A549 (cell line): ENCODE measurements at regions not wholly inside any gene's neighbourhood (a gene's known extent, or its start where the extent isn't known, plus 50 kb on each side); places are given as distances from the start of the nearest gene placed in this dataset.

ENCODE experiments used
- ATAC-seq, 2 experiments: fragments of 200-7000 bp in 1 of 2; fragments of >200 bp in 1 of 2; cut with Nextera tagmentation in 1 of 2; cut with Tn5 transposase in 1 of 2; 3 replicates each; pipeline versions ENCODE4 v1.8.0 to v1.9.1; 2018 to 2020; ENCODE audit warnings: mild to moderate bottlenecking in 1 of 2, moderate library complexity in 1 of 2
- CTCF ChIA-PET: fragments of 300-600 bp; sonication (Branson Sonifier 250); formaldehyde crosslinking; extraction: SDS; loops from one replicate; lab custom pipeline; 2021; ENCODE audit warnings: antibody characterized with exemption, inconsistent platforms; lab: Yijun Ruan, JAX
- POLR2A ChIA-PET: fragments of 350-600 bp; formaldehyde crosslinking; extraction: SDS; loops from one replicate; lab custom pipeline; 2021; ENCODE audit warnings: antibody characterized with exemption, inconsistent platforms; lab: Yijun Ruan, JAX
- DNase-seq, 2 experiments: peaks; one replicate each; pipeline versions ENCODE4 v3.0.0 to v3.0.0-alpha.2; 2011 to 2016; ENCODE audit warnings: low read depth in 1 of 2, low spot score in 1 of 2
- FAIRE-seq: peaks from 2 replicates; lab custom pipeline; 2011; peaks lifted over from hg19 to GRCh38; lab: Jason Lieb, UNC
- H3K27ac ChIP-seq, 2 experiments: fragments of >200 bp; sonication (Bioruptor Twin); formaldehyde crosslinking; 3 replicates each; pipeline ENCODE4 v1.5.1; 2016 to 2017
- H3K4me1 ChIP-seq: fragments of >200 bp; sonication (Bioruptor Twin); formaldehyde crosslinking; 3 replicates; pipeline ENCODE4 v1.6.1; 2016
- H3K4me2 ChIP-seq: fragments of >200 bp; sonication (Bioruptor Twin); formaldehyde crosslinking; 3 replicates; pipeline ENCODE4 v1.6.1; 2016
- H3K4me3 ChIP-seq: fragments of >200 bp; sonication (Bioruptor Twin); formaldehyde crosslinking; 3 replicates; pipeline ENCODE4 v1.5.1; 2016
- H3K9me3 ChIP-seq: fragments of >200 bp; sonication (Bioruptor Twin); formaldehyde crosslinking; 3 replicates; pipeline ENCODE4 v1.6.1; 2016
- CBX2 ChIP-seq: fragments of 200-600 bp; sonication (generic); IDR thresholded peaks from 2 replicates; pipeline ENCODE4 v1.6.1; 2016; ENCODE audit warnings: low read depth, mild to moderate bottlenecking, borderline replicate concordance
- CHD2 ChIP-seq: fragments of 150-350 bp; IDR thresholded peaks from 2 replicates; pipeline ENCODE4 v1.6.1; 2014; ENCODE audit warnings: low read length; ENCODE audit not compliant: partially characterized antibody
- CHD4 ChIP-seq: fragments of 200-600 bp; sonication (generic); IDR thresholded peaks from 2 replicates; pipeline ENCODE4 v1.6.1; 2016; ENCODE audit warnings: antibody characterized with exemption, mild to moderate bottlenecking, borderline replicate concordance
- CTCF ChIP-seq: fragments of >200 bp; sonication (Bioruptor Twin); formaldehyde crosslinking; IDR thresholded peaks from 3 replicates; pipeline ENCODE4 v1.5.1; 2016
- EP300 ChIP-seq, 2 experiments: fragments of >200 bp; sonication (Bioruptor Twin); formaldehyde crosslinking; IDR thresholded peaks; 2 replicates in 1 of 2; 3 replicates in 1 of 2; pipeline ENCODE4 v1.6.1; 2016 to 2017
- HDAC2 ChIP-seq: fragments of 200-600 bp; sonication (generic); IDR thresholded peaks from 2 replicates; pipeline ENCODE4 v1.6.1; 2016
- HMGXB4 ChIP-seq: fragments of 250-450 bp; sonication (Bioruptor Pico); IDR thresholded peaks from 2 replicates; pipeline ENCODE4 v1.5.0; 2021; ENCODE audit warnings: mild to moderate bottlenecking, moderate library complexity, borderline replicate concordance
- HOXA7 ChIP-seq: fragments of 250-450 bp; sonication (Bioruptor Pico); IDR thresholded peaks from 2 replicates; pipeline ENCODE4 v1.5.0; 2020; ENCODE audit warnings: mild to moderate bottlenecking, moderate library complexity
- POLR2A ChIP-seq: IDR thresholded peaks from 2 replicates; pipeline ENCODE4 v1.6.1; 2012; ENCODE audit warnings: mild to moderate bottlenecking, low read length
- RFX5 ChIP-seq: fragments of 450-650 bp; IDR thresholded peaks from 2 replicates; pipeline ENCODE4 v1.7.1; 2014; ENCODE audit warnings: antibody characterized with exemption, mild to moderate bottlenecking, moderate library complexity
- SREBF2 ChIP-seq: fragments of 450-650 bp; IDR thresholded peaks from 2 replicates; pipeline ENCODE4 v1.6.1; 2014; ENCODE audit warnings: mild to moderate bottlenecking, moderate library complexity
- USF2 ChIP-seq: fragments of 450-650 bp; IDR thresholded peaks from 2 replicates; pipeline ENCODE4 v1.6.1; 2014; ENCODE audit warnings: antibody characterized with exemption
- ZNF302 ChIP-seq: fragments of 250-450 bp; sonication (Bioruptor Pico); IDR thresholded peaks from 2 replicates; pipeline ENCODE4 v1.9.0; 2021; ENCODE audit warnings: inconsistent platforms, mild to moderate bottlenecking, moderate library complexity
- WGBS: methylation state at CpG from one replicate; pipeline ENCODE4 v1.1.6; 2017; ENCODE audit errors: missing lambda C conversion rate; 5-methylcytosine and 5-hydroxymethylcytosine counted together
- TF ChIP-seq, protein P1 (sequence below): IDR thresholded peaks from 2 replicates; pipeline ENCODE4 v1.6.1; 2012; ENCODE audit warnings: low read depth, borderline replicate concordance
- TF ChIP-seq, protein P2 (sequence below): fragments of >200 bp; sonication (Bioruptor Twin); formaldehyde crosslinking; IDR thresholded peaks from 2 replicates; pipeline ENCODE4 v1.6.1; 2016
- TF ChIP-seq, protein P3 (sequence below): fragments of 150-350 bp; IDR thresholded peaks from 2 replicates; pipeline ENCODE4 v1.6.1; 2014; ENCODE audit warnings: low read depth, mild to moderate bottlenecking, low read length

DNA sequence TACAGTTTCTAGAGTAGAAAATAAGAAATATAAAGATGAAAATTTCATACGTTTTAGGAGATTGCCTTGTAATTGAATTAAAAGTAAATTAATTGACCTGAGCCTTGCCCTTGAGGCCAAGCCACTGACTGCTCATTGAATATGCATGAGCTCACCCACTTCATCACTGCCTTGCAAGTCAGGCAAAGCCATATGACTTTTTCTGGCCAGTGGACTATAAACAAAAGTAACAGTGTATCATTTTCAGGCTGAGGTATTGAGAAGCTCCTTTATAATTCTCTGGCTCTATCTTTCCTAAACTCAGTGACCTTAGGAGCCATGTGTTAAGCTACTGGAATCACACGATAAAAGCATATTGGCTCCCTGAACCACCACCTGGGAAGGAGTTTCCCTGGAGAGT, 369.3 kb downstream of the NUAK1 start:
- ChIA-PET CTCF (interaction anchor here (1.2 to 1.7 kb wide), 2 partner anchors 360 to 367 kb away, joined by 4 to 6 read pairs; no protein-coding TSS in a partner anchor), POLR2A (no interaction called here)
- FAIRE-seq (no peak), DNase-seq (no peak), ATAC-seq (no peak)
- H3K9me3 ChIP-seq, result no peaks in the 10 kb centered on the region
- H3K4me3 ChIP-seq, result no peak overlapping the region
- H3K27ac ChIP-seq, result no peak overlapping the region
- whole genome bisulfite sequencing, result 58% methylated on average over 2 of the region's 2 CpGs
- H3K4me2 ChIP-seq, result no peak overlapping the region
- no peaks in the 10 kb centered on the region for H3K4me1 ChIP-seq
- TF ChIP-seq HOXA7 (CRISPR knock-in tag), result no peak
- no peak for TF ChIP-seq HDAC2
- no peak for TF ChIP-seq CTCF
- TF ChIP-seq POLR2A, result no peak
- TF ChIP-seq, protein P1, sequence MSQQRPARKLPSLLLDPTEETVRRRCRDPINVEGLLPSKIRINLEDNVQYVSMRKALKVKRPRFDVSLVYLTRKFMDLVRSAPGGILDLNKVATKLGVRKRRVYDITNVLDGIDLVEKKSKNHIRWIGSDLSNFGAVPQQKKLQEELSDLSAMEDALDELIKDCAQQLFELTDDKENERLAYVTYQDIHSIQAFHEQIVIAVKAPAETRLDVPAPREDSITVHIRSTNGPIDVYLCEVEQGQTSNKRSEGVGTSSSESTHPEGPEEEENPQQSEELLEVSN, result no peak
- TF ChIP-seq RFX5, result no peak
- TF ChIP-seq, protein P2, sequence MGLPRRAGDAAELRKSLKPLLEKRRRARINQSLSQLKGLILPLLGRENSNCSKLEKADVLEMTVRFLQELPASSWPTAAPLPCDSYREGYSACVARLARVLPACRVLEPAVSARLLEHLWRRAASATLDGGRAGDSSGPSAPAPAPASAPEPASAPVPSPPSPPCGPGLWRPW, result no peak
- TF ChIP-seq HMGXB4 (CRISPR knock-in tag), result no peak
- no peak for TF ChIP-seq CHD4
- no peak for TF ChIP-seq CHD2
- TF ChIP-seq, all 56 proteins: peak for 0

DNA sequence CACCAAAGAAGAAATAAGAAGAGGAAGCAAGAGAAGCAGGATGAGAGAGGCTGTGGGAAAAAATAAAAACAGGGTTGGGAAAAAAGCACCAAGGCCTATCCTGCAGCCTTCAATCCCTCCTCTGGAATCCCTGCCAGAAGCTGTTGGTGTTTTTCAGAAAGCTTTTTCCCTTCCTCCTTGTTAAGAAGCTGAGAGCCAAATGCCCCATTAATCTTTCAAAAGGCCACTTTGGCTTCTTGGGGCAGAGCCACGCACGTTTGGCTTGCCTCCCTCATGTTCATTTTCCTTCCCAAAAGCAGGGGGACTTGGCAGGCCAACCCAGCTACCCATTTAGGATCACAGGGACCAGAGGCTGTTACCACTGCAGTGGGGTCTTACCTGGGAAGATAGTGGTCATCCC, 365.3 kb downstream of the NUAK1 start:
- no peaks in the 10 kb centered on the region for H3K4me1 ChIP-seq
- ChIA-PET POLR2A (no interaction called here), CTCF (interaction anchor here (1.5 kb wide), 1 partner anchor 10 kb away, joined by 3 read pairs; no protein-coding TSS in a partner anchor)
- no peak overlapping the region for H3K4me3 ChIP-seq
- no peak overlapping the region for H3K4me2 ChIP-seq
- 67% methylated on average over 2 of the region's 2 CpGs for WGBS
- DNase-seq, result no peak
- FAIRE-seq, result no peak
- no peak overlapping the region for H3K27ac ChIP-seq
- no peaks in the 10 kb centered on the region for H3K9me3 ChIP-seq
- TF ChIP-seq, protein P3, sequence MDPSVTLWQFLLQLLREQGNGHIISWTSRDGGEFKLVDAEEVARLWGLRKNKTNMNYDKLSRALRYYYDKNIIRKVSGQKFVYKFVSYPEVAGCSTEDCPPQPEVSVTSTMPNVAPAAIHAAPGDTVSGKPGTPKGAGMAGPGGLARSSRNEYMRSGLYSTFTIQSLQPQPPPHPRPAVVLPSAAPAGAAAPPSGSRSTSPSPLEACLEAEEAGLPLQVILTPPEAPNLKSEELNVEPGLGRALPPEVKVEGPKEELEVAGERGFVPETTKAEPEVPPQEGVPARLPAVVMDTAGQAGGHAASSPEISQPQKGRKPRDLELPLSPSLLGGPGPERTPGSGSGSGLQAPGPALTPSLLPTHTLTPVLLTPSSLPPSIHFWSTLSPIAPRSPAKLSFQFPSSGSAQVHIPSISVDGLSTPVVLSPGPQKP, result no peak
- no peak for TF ChIP-seq USF2
- TF ChIP-seq ZNF302 (CRISPR knock-in tag), result no peak
- TF ChIP-seq SREBF2, result no peak
- TF ChIP-seq, protein P1, result no peak
- no peak for TF ChIP-seq CBX2
- no peak for TF ChIP-seq EP300 (IDR thresholded peaks at IDR 0.05)
- no peak for ATAC-seq
